K562 (cell line): ENCODE measurements at regions not wholly inside any gene's neighbourhood (a gene's known extent, or its start where the extent isn't known, plus 50 kb on each side); places are given as distances from the start of the nearest gene placed in this dataset.

Experiments
- ATAC-seq: fragments of 200-7000 bp; cut with Tn5 transposase; 3 replicates; pipeline ENCODE4 v1.9.1; 2020; ENCODE audit warnings: moderate library complexity
- BruUV-seq: library from RNA; stranded (reverse); fragments of 400-500 nt; replicated peaks from 2 replicates; lab custom pipeline; 2021; lab: Mats Ljungman, UMichigan
- CTCF ChIA-PET: fragments of 300-600 bp; formaldehyde crosslinking; extraction: SDS; loops from one replicate; lab custom pipeline; 2021; ENCODE audit warnings: low intra/inter-chr PET ratio; lab: Yijun Ruan, JAX
- POLR2A ChIA-PET: fragments of 300-600, 350-650 bp; sonication (Branson Sonifier 250); formaldehyde crosslinking; extraction: SDS; loops from one replicate; lab custom pipeline; 2021; ENCODE audit warnings: antibody characterized with exemption, inconsistent platforms; lab: Yijun Ruan, JAX
- DNase-seq, 4 experiments: peaks; one replicate each; pipeline versions ENCODE4 v3.0.0 to v3.0.0-alpha.2; 2011 to 2018; ENCODE audit warnings: low spot score in 3 of 4, mixed read lengths in 3 of 4; ENCODE audit errors: extremely low read depth in 1 of 4
- FAIRE-seq: peaks from 2 replicates; lab custom pipeline; 2011; peaks lifted over from hg19 to GRCh38; lab: Jason Lieb, UNC
- H2AFZ ChIP-seq: 2 replicates; pipeline ENCODE4 v1.6.0; 2011; ENCODE audit warnings: low read depth, low read length, control low read depth, inconsistent platforms
- H3K27ac ChIP-seq: fragments of 200-600 bp; 3 replicates; pipeline ENCODE4 v1.8.0; 2011; ENCODE audit warnings: low read depth, mild to moderate bottlenecking, control low read depth, inconsistent platforms, low read length, moderate library complexity, mixed read lengths; ENCODE audit errors: extremely low read depth
- H3K27me3 ChIP-seq, 2 experiments: fragments of 300-600 bp in 1 of 2; 2 replicates in 1 of 2; 3 replicates in 1 of 2; pipeline versions ENCODE4 v1.6.0 to v1.8.0; 2011; ENCODE audit warnings: inconsistent platforms in 2 of 2, low read length in 2 of 2, mild to moderate bottlenecking in 1 of 2, mixed read lengths in 1 of 2, moderate library complexity in 1 of 2; ENCODE audit not compliant: control insufficient read depth in 2 of 2, insufficient read depth in 2 of 2
- H3K36me3 ChIP-seq: fragments of 300-600 bp; 3 replicates; pipeline ENCODE4 v1.8.0; 2011; ENCODE audit warnings: mild to moderate bottlenecking, low read length, inconsistent platforms; ENCODE audit not compliant: control insufficient read depth, insufficient read depth
- H3K4me1 ChIP-seq, 2 experiments: fragments of 200-600 bp in 1 of 2; replicated peaks in 1 of 2; 2 replicates in 1 of 2; 3 replicates in 1 of 2; pipeline versions ENCODE4 v1.5.1 to v1.8.0; 2011; ENCODE audit warnings: inconsistent platforms in 2 of 2, low read length in 2 of 2, mild to moderate bottlenecking in 1 of 2, mixed read lengths in 1 of 2, moderate library complexity in 1 of 2; ENCODE audit not compliant: control insufficient read depth in 2 of 2, insufficient read depth in 2 of 2
- H3K4me2 ChIP-seq: 2 replicates; pipeline ENCODE4 v1.6.1; 2011; ENCODE audit warnings: low read length, control low read depth, inconsistent platforms, mixed read lengths; ENCODE audit not compliant: insufficient read depth
- H3K4me3 ChIP-seq: fragments of 200-600 bp; sonication (generic), shearing (Covaris generic); 2 replicates; pipeline ENCODE4 v1.5.1; 2016; ENCODE audit warnings: control low read depth, inconsistent platforms
- H3K79me2 ChIP-seq: fragments of 200-600 bp; 3 replicates; pipeline ENCODE4 v1.8.0; 2011; ENCODE audit warnings: low read length, inconsistent platforms; ENCODE audit not compliant: control insufficient read depth, insufficient read depth
- H3K9ac ChIP-seq, 2 experiments: 2 replicates each; pipeline versions ENCODE4 v1.6.0 to v1.6.1; 2011; ENCODE audit warnings: low read depth in 2 of 2, low read length in 2 of 2, control low read depth in 1 of 2, inconsistent platforms in 1 of 2, mild to moderate bottlenecking in 1 of 2, mixed read lengths in 1 of 2; ENCODE audit not compliant: insufficient read depth in 1 of 2
- H3K9me1 ChIP-seq: one replicate; pipeline ENCODE4 v1.6.0; 2011; ENCODE audit warnings: inconsistent platforms, mild to moderate bottlenecking, low read length, moderate library complexity; ENCODE audit not compliant: control insufficient read depth, insufficient read depth
- H3K9me3 ChIP-seq: replicated peaks from 2 replicates; pipeline ENCODE4 v1.5.1; 2011; ENCODE audit warnings: low read depth, low read length, inconsistent platforms; ENCODE audit not compliant: control insufficient read depth, insufficient read depth
- H4K20me1 ChIP-seq: replicated peaks from 2 replicates; pipeline ENCODE4 v1.6.1; 2011; ENCODE audit warnings: low read length, inconsistent platforms, mixed read lengths; ENCODE audit not compliant: control insufficient read depth, insufficient read depth
- CBFA2T2 ChIP-seq: fragments of 450-650 bp; conservative IDR thresholded peaks from 2 replicates; pipeline ENCODE4 v1.6.1; 2017; ENCODE audit warnings: mild to moderate bottlenecking
- CCAR2 ChIP-seq: fragments of 200-400 bp; formaldehyde crosslinking; IDR thresholded peaks from 2 replicates; pipeline ENCODE4 v1.6.1; 2017; ENCODE audit warnings: mild to moderate bottlenecking, low read depth, low read length
- FIP1L1 ChIP-seq: fragments of 200-400 bp; formaldehyde crosslinking; IDR thresholded peaks from 2 replicates; pipeline ENCODE4 v1.6.1; 2018; ENCODE audit warnings: mild to moderate bottlenecking, low read depth, low read length; ENCODE audit not compliant: poor library complexity, severe bottlenecking
- IFI16 ChIP-seq: fragments of 250-450 bp; sonication (Bioruptor Pico); IDR thresholded peaks from 2 replicates; pipeline ENCODE4 v2.1.2; 2022; ENCODE audit warnings: mild to moderate bottlenecking, inconsistent platforms
- MXI1 ChIP-seq: IDR thresholded peaks from 2 replicates; pipeline ENCODE4 v1.6.1; 2011; ENCODE audit warnings: low read depth, mild to moderate bottlenecking, improper control_type of control experiment, low read length
- NCOA4 ChIP-seq: fragments of 450-650 bp; IDR thresholded peaks from 2 replicates; pipeline ENCODE4 v1.6.1; 2018; ENCODE audit warnings: mild to moderate bottlenecking; ENCODE audit not compliant: partially characterized antibody
- PCBP1 ChIP-seq: fragments of 200-400 bp; formaldehyde crosslinking; IDR thresholded peaks from 2 replicates; pipeline ENCODE4 v1.6.1; 2018; ENCODE audit warnings: mild to moderate bottlenecking, low read depth, low read length; ENCODE audit not compliant: poor library complexity, severe bottlenecking
- POLR2A ChIP-seq: fragments of 450-650 bp; conservative IDR thresholded peaks from 2 replicates; pipeline ENCODE4 v1.6.1; 2016
- PRPF4 ChIP-seq: fragments of 200-400 bp; formaldehyde crosslinking; IDR thresholded peaks from one replicate; pipeline ENCODE4 v1.6.1; 2017; ENCODE audit warnings: low read length, low read depth, mild to moderate bottlenecking; ENCODE audit not compliant: insufficient read depth, poor library complexity, severe bottlenecking
- TCF7 ChIP-seq: sonication (generic); IDR thresholded peaks from 2 replicates; pipeline ENCODE4 v1.6.1; 2016; ENCODE audit warnings: antibody characterized with exemption, borderline replicate concordance
- ZNF253 ChIP-seq: fragments of 250-450 bp; sonication (Bioruptor Pico); conservative IDR thresholded peaks from 2 replicates; pipeline ENCODE4 v1.6.1; 2021; ENCODE audit warnings: mild to moderate bottlenecking
- ZNF561 ChIP-seq: fragments of 450-650 bp; formaldehyde crosslinking; conservative IDR thresholded peaks from 2 replicates; pipeline ENCODE4 v1.4.0; 2020; ENCODE audit warnings: mild to moderate bottlenecking, moderate library complexity
- WGBS: fragments of 100-300 bp; shearing (Covaris generic); methylation state at CpG from one replicate; pipeline ENCODE4 v1.1.6; 2016; ENCODE audit warnings: low coverage, mixed read lengths; ENCODE audit not compliant: insufficient coverage; ENCODE audit errors: missing lambda C conversion rate; 5-methylcytosine and 5-hydroxymethylcytosine counted together
- in situ Hi-C: fragments of 300-500 bp; cut with MboI; formaldehyde crosslinking; loops from 4 replicates; pipeline ENCODE4 v1.15.0; 2018; ENCODE audit warnings: inconsistent platforms, mixed read lengths
- intact Hi-C: fragments of 100-400 bp; cut with micrococcal nuclease; formaldehyde crosslinking; loops from 2 replicates; pipeline ENCODE4 v1.14.2; 2022
- TF ChIP-seq, protein P1 (sequence below): fragments of 150-350 bp; IDR thresholded peaks from 2 replicates; pipeline ENCODE4 v1.6.1; 2014; ENCODE audit warnings: low read depth, mild to moderate bottlenecking, low read length, borderline replicate concordance

DNA sequence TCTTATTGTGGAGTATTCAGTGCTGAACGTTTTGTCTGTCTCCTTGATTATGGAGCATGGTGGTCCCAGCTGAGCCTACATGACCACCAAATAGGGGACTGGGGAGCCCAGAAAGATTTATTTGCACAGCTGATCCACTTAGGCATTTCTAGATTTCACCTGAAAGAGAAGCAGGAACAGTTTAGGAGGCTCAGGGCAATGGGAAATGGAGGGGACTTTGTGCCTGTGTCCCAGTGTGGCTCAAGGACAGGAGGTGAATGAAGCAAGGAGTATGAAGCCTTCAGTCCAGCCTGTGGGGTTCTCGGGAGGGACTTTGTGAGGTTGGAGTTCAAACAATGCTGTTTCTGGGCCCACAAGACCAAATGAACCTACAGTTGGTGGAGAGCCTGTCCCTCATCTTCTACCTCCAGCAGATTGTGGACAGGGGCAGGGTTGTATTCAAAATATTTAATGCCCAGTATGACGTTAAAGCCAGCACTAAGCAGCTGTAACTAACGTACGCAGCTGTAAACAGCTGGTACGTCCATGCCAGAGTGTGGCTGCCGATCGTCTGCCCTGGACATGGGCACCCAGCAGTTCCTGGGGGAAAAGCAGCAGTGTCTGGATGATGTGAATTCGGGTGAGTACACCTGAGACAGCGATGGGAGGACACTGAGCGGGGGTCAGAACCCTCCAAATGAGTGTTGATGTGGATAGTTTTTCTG, 164.9 kb upstream of the RAB4A start:
- no peak for FAIRE-seq
- Histone ChIP-seq H3K27ac (no peak overlapping the region), H3K27me3 (peaks cover 19 to 27% of the 10 kb centered on the region in 2 experiments), H3K4me3 (no peak overlapping the region), H4K20me1 (no peaks in the 10 kb centered on the region), H3K9ac (no peak overlapping the region), H2AFZ (no peak overlapping the region), H3K36me3 (no peaks in the 10 kb centered on the region), H3K9me3 (no peaks in the 10 kb centered on the region), H3K9me1 (no peaks in the 10 kb centered on the region), H3K4me1 (no peaks in the 10 kb centered on the region), H3K4me2 (no peak overlapping the region), H3K79me2 (no peaks in the 10 kb centered on the region)
- CTCF ChIA-PET, result no interaction called here
- no TSS peak for BruUV-seq
- DNase-seq, result no peak
- POLR2A ChIA-PET, result no interaction called here
- ATAC-seq, result no peak
- TF ChIP-seq TCF7, result no peak
- intact Hi-C loops (no loop called here), in situ Hi-C loops (no loop called here)
- 0% methylated on average over 11 of the region's 11 CpGs for WGBS

DNA sequence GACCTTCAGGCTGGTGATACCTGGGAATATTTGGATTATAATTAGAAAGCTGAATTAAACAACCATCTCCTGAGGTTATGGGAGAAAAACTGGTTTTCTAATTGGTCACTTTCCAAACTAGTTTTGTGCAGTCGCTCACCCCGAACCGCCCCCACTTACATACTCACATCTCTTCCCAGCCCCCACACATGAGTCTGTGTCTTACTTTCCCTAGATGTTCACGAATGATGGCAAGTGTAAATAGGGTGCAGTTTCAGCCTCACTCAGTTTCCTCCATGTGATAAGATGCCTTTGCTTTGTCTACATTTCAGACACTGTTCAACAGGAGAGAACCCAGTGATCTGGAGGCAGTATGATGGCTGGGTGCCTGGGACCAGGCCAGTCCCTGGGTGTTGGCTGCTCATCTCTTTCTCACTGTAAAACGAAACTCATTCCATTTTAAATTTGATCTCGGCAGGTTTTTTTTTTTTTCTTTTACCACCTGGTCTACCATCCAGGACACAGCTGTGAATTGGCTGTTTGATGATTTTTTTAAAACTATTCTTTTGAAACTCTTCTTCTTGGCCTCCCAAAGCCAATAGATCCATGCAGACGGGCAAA, 164.3 kb upstream of the RAB4A start:
- Histone ChIP-seq H3K9ac (no peak overlapping the region), H2AFZ (no peak overlapping the region), H3K9me3 (no peaks in the 10 kb centered on the region), H3K79me2 (no peaks in the 10 kb centered on the region), H3K27me3 (peaks cover 15 to 27% of the 10 kb centered on the region in 2 experiments; a peak in 4 of 5 replicates), H3K4me2 (no peak overlapping the region), H3K4me1 (no peaks in the 10 kb centered on the region), H3K4me3 (no peak overlapping the region), H3K9me1 (no peaks in the 10 kb centered on the region), H3K27ac (no peak overlapping the region), H4K20me1 (no peaks in the 10 kb centered on the region), H3K36me3 (no peaks in the 10 kb centered on the region)
- intact Hi-C loops (no loop called here), in situ Hi-C loops (no loop called here)
- FAIRE-seq (no peak), DNase-seq (no peak), ATAC-seq (no peak)
- WGBS, result 3% methylated on average over 7 of the region's 7 CpGs
- POLR2A ChIA-PET, result no interaction called here
- BruUV-seq, result no TSS peak
- CTCF ChIA-PET, result no interaction called here
- TF ChIP-seq NCOA4 (no peak), POLR2A (no peak), MXI1 (no peak), ZNF253 (CRISPR knock-in tag) (no peak), CCAR2 (no peak), FIP1L1 (no peak), ZNF561 (CRISPR knock-in tag) (no peak), IFI16 (CRISPR knock-in tag) (no peak), PRPF4 (no peak), PCBP1 (no peak), CBFA2T2 (no peak)
- TF ChIP-seq, protein P1, sequence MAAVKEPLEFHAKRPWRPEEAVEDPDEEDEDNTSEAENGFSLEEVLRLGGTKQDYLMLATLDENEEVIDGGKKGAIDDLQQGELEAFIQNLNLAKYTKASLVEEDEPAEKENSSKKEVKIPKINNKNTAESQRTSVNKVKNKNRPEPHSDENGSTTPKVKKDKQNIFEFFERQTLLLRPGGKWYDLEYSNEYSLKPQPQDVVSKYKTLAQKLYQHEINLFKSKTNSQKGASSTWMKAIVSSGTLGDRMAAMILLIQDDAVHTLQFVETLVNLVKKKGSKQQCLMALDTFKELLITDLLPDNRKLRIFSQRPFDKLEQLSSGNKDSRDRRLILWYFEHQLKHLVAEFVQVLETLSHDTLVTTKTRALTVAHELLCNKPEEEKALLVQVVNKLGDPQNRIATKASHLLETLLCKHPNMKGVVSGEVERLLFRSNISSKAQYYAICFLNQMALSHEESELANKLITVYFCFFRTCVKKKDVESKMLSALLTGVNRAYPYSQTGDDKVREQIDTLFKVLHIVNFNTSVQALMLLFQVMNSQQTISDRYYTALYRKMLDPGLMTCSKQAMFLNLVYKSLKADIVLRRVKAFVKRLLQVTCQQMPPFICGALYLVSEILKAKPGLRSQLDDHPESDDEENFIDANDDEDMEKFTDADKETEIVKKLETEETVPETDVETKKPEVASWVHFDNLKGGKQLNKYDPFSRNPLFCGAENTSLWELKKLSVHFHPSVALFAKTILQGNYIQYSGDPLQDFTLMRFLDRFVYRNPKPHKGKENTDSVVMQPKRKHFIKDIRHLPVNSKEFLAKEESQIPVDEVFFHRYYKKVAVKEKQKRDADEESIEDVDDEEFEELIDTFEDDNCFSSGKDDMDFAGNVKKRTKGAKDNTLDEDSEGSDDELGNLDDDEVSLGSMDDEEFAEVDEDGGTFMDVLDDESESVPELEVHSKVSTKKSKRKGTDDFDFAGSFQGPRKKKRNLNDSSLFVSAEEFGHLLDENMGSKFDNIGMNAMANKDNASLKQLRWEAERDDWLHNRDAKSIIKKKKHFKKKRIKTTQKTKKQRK, result no peak
